ENCODE measurements at regions not wholly inside any gene's neighbourhood (a gene's known extent, or its start where the extent isn't known, plus 50 kb on each side); places are given as distances from the start of the nearest gene placed in this dataset.

- no peak for TF ChIP-seq CTCF (IDR thresholded peaks at IDR 0.05)
- no peak overlapping the region for H3K27ac ChIP-seq
- H3K4me1 ChIP-seq (ENCODE audit: control insufficient read depth in 1 of 2, low read depth in 2 of 2) = no peaks in the 10 kb centered on the region
- ATAC-seq (ENCODE audit: insufficient number of reproducible peaks, low FRiP score, low read depth) = no peak
- no peaks in the 10 kb centered on the region for H3K9me3 ChIP-seq
- H3K36me3 ChIP-seq = no peaks in the 10 kb centered on the region
- no peak overlapping the region for H3K4me3 ChIP-seq
- no peaks in the 10 kb centered on the region for H3K27me3 ChIP-seq (replicated peaks; ENCODE audit: insufficient read depth)
- DNase-seq (ENCODE audit: low spot score) = no peak
Measured at GRCh38 chr21:26708223-26708800, 135.2 kb upstream of the CYYR1 start.

GRCh38 chr21:26707246-26707645 lies 134.2 kb upstream of the CYYR1 start:
- Histone ChIP-seq H3K27ac (no peak overlapping the region), H3K4me1 (ENCODE audit: control insufficient read depth in 1 of 2, low read depth in 2 of 2) (no peaks in the 10 kb centered on the region), H3K4me3 (no peak overlapping the region), H3K36me3 (no peaks in the 10 kb centered on the region), H3K9me3 (no peaks in the 10 kb centered on the region), H3K27me3 (replicated peaks; ENCODE audit: insufficient read depth) (no peaks in the 10 kb centered on the region)
- DNase-seq (ENCODE audit: low spot score) = no peak
- no peak for ATAC-seq (ENCODE audit: insufficient number of reproducible peaks, low FRiP score, low read depth)
- no peak for TF ChIP-seq CTCF (IDR thresholded peaks at IDR 0.05)

GRCh38 chr21:26698416-26698815 lies 125.3 kb upstream of the CYYR1 start:
- no peaks in the 10 kb centered on the region for H3K27me3 ChIP-seq (replicated peaks; ENCODE audit: insufficient read depth)
- H3K4me1 ChIP-seq (ENCODE audit: control insufficient read depth in 1 of 2, low read depth in 2 of 2) = no peaks in the 10 kb centered on the region
- H3K36me3 ChIP-seq = no peaks in the 10 kb centered on the region
- H3K27ac ChIP-seq = no peak overlapping the region
- no peak overlapping the region for H3K4me3 ChIP-seq
- DNase-seq (ENCODE audit: low spot score) = no peak
- no peak for ATAC-seq (ENCODE audit: insufficient number of reproducible peaks, low FRiP score, low read depth)
- TF ChIP-seq CTCF (IDR thresholded peaks at IDR 0.05) = no peak
- no peaks in the 10 kb centered on the region for H3K9me3 ChIP-seq

- Histone ChIP-seq H3K27me3 (replicated peaks; ENCODE audit: insufficient read depth) (no peaks in the 10 kb centered on the region), H3K4me1 (ENCODE audit: control insufficient read depth in 1 of 2, low read depth in 2 of 2) (no peaks in the 10 kb centered on the region), H3K9me3 (peaks cover 9% of the 10 kb centered on the region), H3K36me3 (no peaks in the 10 kb centered on the region), H3K4me3 (no peak overlapping the region), H3K27ac (no peak overlapping the region)
- DNase-seq (ENCODE audit: low spot score) = no peak
- no peak for ATAC-seq (ENCODE audit: insufficient number of reproducible peaks, low FRiP score, low read depth)
- no peak for TF ChIP-seq CTCF (IDR thresholded peaks at IDR 0.05)
Measured at GRCh38 chr21:26691416-26691815, 118.3 kb upstream of the CYYR1 start.

GRCh38 chr21:26686705-26687104 lies 113.6 kb upstream of the CYYR1 start:
- Histone ChIP-seq H3K27ac (no peak overlapping the region), H3K4me1 (ENCODE audit: control insufficient read depth in 1 of 2, low read depth in 2 of 2) (no peaks in the 10 kb centered on the region), H3K9me3 (peaks cover 9% of the 10 kb centered on the region), H3K27me3 (replicated peaks; ENCODE audit: insufficient read depth) (no peaks in the 10 kb centered on the region), H3K4me3 (no peak overlapping the region), H3K36me3 (no peaks in the 10 kb centered on the region)
- no peak for DNase-seq (ENCODE audit: low spot score)
- no peak for TF ChIP-seq CTCF (IDR thresholded peaks at IDR 0.05)
- ATAC-seq (ENCODE audit: insufficient number of reproducible peaks, low FRiP score, low read depth) = no peak
